HCT116 (cell line): ENCODE measurements at regions not wholly inside any gene's neighbourhood (a gene's known extent, or its start where the extent isn't known, plus 50 kb on each side); places are given as distances from the start of the nearest gene placed in this dataset.

Experiments
- ATAC-seq: fragments of 200-7000 bp; cut with Tn5 transposase; 2 replicates; pipeline ENCODE4 v1.9.1; 2020; ENCODE audit warnings: mild to moderate bottlenecking, moderate library complexity
- BruUV-seq: library from RNA; stranded (reverse); fragments of 400-500 nt; replicated peaks from 2 replicates; lab custom pipeline; 2021; lab: Mats Ljungman, UMichigan
- CTCF ChIA-PET: fragments of 300-600 bp; sonication (Branson Sonifier 250); formaldehyde crosslinking; loops from one replicate; lab custom pipeline; 2021; ENCODE audit warnings: antibody characterized with exemption; lab: Charles Lee
- POLR2A ChIA-PET: fragments of 300-600, 350-600 bp; sonication (Branson Sonifier 250); formaldehyde crosslinking; loops from one replicate; lab custom pipeline; 2021; ENCODE audit warnings: antibody characterized with exemption; lab: Charles Lee
- RAD21 ChIA-PET, 2 experiments: fragments of 300-600 bp; sonication (Branson Sonifier 250); formaldehyde crosslinking; loops; one replicate each; lab custom pipeline; 2023; ENCODE audit warnings: low total read pairs in 2 of 2; ENCODE audit not compliant: uncharacterized antibody in 2 of 2, unreplicated experiment in 2 of 2, low non-redundant PET in 1 of 2; lab: Charles Lee
- DNase-seq: peaks from one replicate; pipeline ENCODE4 v3.0.0-alpha.2; 2010; ENCODE audit warnings: low read depth, low spot score
- H2AFZ ChIP-seq: fragments of 200-600 bp; shearing (Covaris generic), sonication (generic); 2 replicates; pipeline ENCODE4 v1.6.1; 2017; ENCODE audit warnings: low read depth, mixed run types, mixed read lengths, antibody characterized with exemption, low read length; ENCODE audit not compliant: poor library complexity, severe bottlenecking
- H3K27ac ChIP-seq: 2 replicates; pipeline ENCODE4 v1.5.1; 2012; ENCODE audit warnings: low read depth, low read length
- H3K27me3 ChIP-seq: fragments of 200-600 bp; sonication (generic); 2 replicates; pipeline ENCODE4 v1.6.1; 2016; ENCODE audit warnings: mixed run types, low read length, mixed read lengths; ENCODE audit not compliant: insufficient read depth
- H3K36me3 ChIP-seq, 2 experiments: fragments of 200-500 bp in 1 of 2; fragments of 200-600 bp in 1 of 2; sonication (Bioruptor generic) in 1 of 2; sonication (generic) in 1 of 2; 2 replicates each; pipeline versions ENCODE4 v1.5.1 to v1.6.1; 2014 to 2016; ENCODE audit warnings: low read length in 2 of 2, inconsistent platforms in 1 of 2, mixed read lengths in 1 of 2, mixed run types in 1 of 2; ENCODE audit not compliant: insufficient read depth in 2 of 2, control insufficient read depth in 1 of 2
- H3K4me1 ChIP-seq, 2 experiments: fragments of 200-600 bp in 1 of 2; sonication (generic) in 1 of 2; 2 replicates each; pipeline versions ENCODE4 v1.5.1 to v1.6.1; 2012 to 2017; ENCODE audit warnings: low read length in 2 of 2, inconsistent platforms in 1 of 2, mild to moderate bottlenecking in 1 of 2, mixed read lengths in 1 of 2, mixed run types in 1 of 2, moderate library complexity in 1 of 2; ENCODE audit not compliant: insufficient read depth in 2 of 2, control insufficient read depth in 1 of 2
- H3K4me2 ChIP-seq: fragments of 200-600 bp; sonication (generic); 2 replicates; pipeline ENCODE4 v1.6.1; 2017; ENCODE audit warnings: mixed run types, low read length, mixed read lengths
- H3K4me3 ChIP-seq, 2 experiments: fragments of 200-600 bp in 1 of 2; sonication (generic) in 1 of 2; replicated peaks in 1 of 2; 2 replicates each; pipeline ENCODE4 v1.5.1; 2011 to 2016; ENCODE audit warnings: low read length in 2 of 2, control low read depth in 1 of 2, low read depth in 1 of 2, mild to moderate bottlenecking in 1 of 2, mixed read lengths in 1 of 2, mixed run types in 1 of 2
- H3K79me2 ChIP-seq: fragments of 200-600 bp; sonication (generic); 2 replicates; pipeline ENCODE4 v1.6.1; 2017; ENCODE audit warnings: mild to moderate bottlenecking, mixed run types, low read length, moderate library complexity, mixed read lengths; ENCODE audit not compliant: insufficient read depth
- H3K9ac ChIP-seq: fragments of 200-600 bp; sonication (generic); 2 replicates; pipeline ENCODE4 v1.6.1; 2016; ENCODE audit warnings: low read length, mixed read lengths
- H3K9me2 ChIP-seq: fragments of 200-600 bp; sonication (generic), shearing (Covaris generic); 2 replicates; pipeline ENCODE4 v1.6.1; 2017; ENCODE audit warnings: mixed run types, mild to moderate bottlenecking, moderate library complexity; ENCODE audit not compliant: insufficient read depth
- H3K9me3 ChIP-seq, 2 experiments: fragments of 200-500 bp in 1 of 2; fragments of 200-600 bp in 1 of 2; sonication (Bioruptor generic) in 1 of 2; sonication (generic) in 1 of 2; 2 replicates each; pipeline ENCODE4 v1.6.1; 2014 to 2017; ENCODE audit warnings: low read length in 2 of 2, mixed read lengths in 2 of 2, inconsistent platforms in 1 of 2, low read depth in 1 of 2, mild to moderate bottlenecking in 1 of 2, mixed run types in 1 of 2, moderate library complexity in 1 of 2; ENCODE audit not compliant: control insufficient read depth in 1 of 2, insufficient read depth in 1 of 2
- H4K20me1 ChIP-seq: fragments of 200-600 bp; sonication (generic), shearing (Covaris generic); 2 replicates; pipeline ENCODE4 v1.6.1; 2017; ENCODE audit warnings: mixed run types, mild to moderate bottlenecking, moderate library complexity; ENCODE audit not compliant: insufficient read depth
- CBX3 ChIP-seq: IDR thresholded peaks from 2 replicates; pipeline ENCODE4 v1.6.1; 2012; ENCODE audit warnings: low read depth
- EGR1 ChIP-seq: IDR thresholded peaks from 2 replicates; pipeline ENCODE4 v1.6.1; 2012; ENCODE audit warnings: low read depth
- ELF1 ChIP-seq: IDR thresholded peaks from 2 replicates; pipeline ENCODE4 v1.6.1; 2012; ENCODE audit warnings: low read depth, borderline replicate concordance
- EZH2 ChIP-seq: fragments of 200-600 bp; sonication (generic); IDR thresholded peaks from 2 replicates; pipeline ENCODE4 v1.6.1; 2017; ENCODE audit warnings: antibody characterized with exemption, mixed run types
- EZH2phosphoT487 ChIP-seq: fragments of 200-600 bp; IDR thresholded peaks from 2 replicates; pipeline ENCODE4 v1.6.1; 2018; ENCODE audit warnings: antibody characterized with exemption, borderline replicate concordance
- JUND ChIP-seq: IDR thresholded peaks from 2 replicates; pipeline ENCODE4 v1.6.1; 2012
- POLR2A ChIP-seq: IDR thresholded peaks from 2 replicates; pipeline ENCODE4 v1.7.0; 2011; ENCODE audit warnings: borderline replicate concordance; ENCODE audit not compliant: insufficient read depth, insufficient read length; ENCODE audit errors: extremely low read depth
- POLR2AphosphoS5 ChIP-seq: IDR thresholded peaks from 2 replicates; pipeline ENCODE4 v1.6.1; 2011; ENCODE audit warnings: mild to moderate bottlenecking, low read depth, low read length, moderate library complexity
- RAD21 ChIP-seq: IDR thresholded peaks from 2 replicates; pipeline ENCODE4 v1.6.1; 2012; ENCODE audit warnings: low read depth, mild to moderate bottlenecking
- SIN3A ChIP-seq: IDR thresholded peaks from 2 replicates; pipeline ENCODE4 v1.6.1; 2012; ENCODE audit warnings: low read depth
- SP1 ChIP-seq: IDR thresholded peaks from 2 replicates; pipeline ENCODE4 v1.6.1; 2012; ENCODE audit warnings: low read depth
- SRF ChIP-seq: IDR thresholded peaks from 2 replicates; pipeline ENCODE4 v1.6.1; 2012; ENCODE audit warnings: low read depth
- TCF7L2 ChIP-seq: IDR thresholded peaks from 2 replicates; pipeline ENCODE4 v1.7.0; 2011; ENCODE audit warnings: borderline replicate concordance, inconsistent platforms; ENCODE audit not compliant: insufficient read depth, insufficient read length; ENCODE audit errors: extremely low read depth
- YY1 ChIP-seq: IDR thresholded peaks from 2 replicates; pipeline ENCODE4 v1.6.1; 2011; ENCODE audit warnings: low read length, low read depth, moderate library complexity, mild to moderate bottlenecking; ENCODE audit not compliant: insufficient replicate concordance; ENCODE audit errors: extremely low read depth
- ZFX ChIP-seq: fragments of 450-650 bp; IDR thresholded peaks from 2 replicates; pipeline ENCODE4 v1.6.1; 2017
- ZNF274 ChIP-seq: fragments of 200-500 bp; sonication (Bioruptor generic); IDR thresholded peaks from 2 replicates; pipeline ENCODE4 v1.6.1; 2014; ENCODE audit warnings: mild to moderate bottlenecking, low read depth, low read length, inconsistent platforms
- intact Hi-C: fragments of 100-400 bp; cut with micrococcal nuclease; formaldehyde crosslinking; loops from 2 replicates; pipeline ENCODE4 v1.10.0; 2022
- TF ChIP-seq, protein P1 (sequence below), 3 experiments: fragments of 200-600 bp in 1 of 3; sonication (generic) in 1 of 3; IDR thresholded peaks in 2 of 3; conservative IDR thresholded peaks in 1 of 3; 2 replicates each; pipeline ENCODE4 v1.5.1; 2012 to 2017; ENCODE audit warnings: low read depth in 2 of 3, low read length in 2 of 3, antibody characterized with exemption in 1 of 3, borderline replicate concordance in 1 of 3, control low read depth in 1 of 3, mild to moderate bottlenecking in 1 of 3, mixed read lengths in 1 of 3, mixed run types in 1 of 3, moderate library complexity in 1 of 3; ENCODE audit not compliant: insufficient read depth in 1 of 3
- TF ChIP-seq, protein P2 (sequence below): IDR thresholded peaks from 2 replicates; pipeline ENCODE4 v1.6.1; 2011; ENCODE audit warnings: mild to moderate bottlenecking, low read length, moderate library complexity; ENCODE audit not compliant: insufficient replicate concordance; ENCODE audit errors: extremely low read depth
- TF ChIP-seq, protein P3 (sequence below): IDR thresholded peaks from 2 replicates; pipeline ENCODE4 v1.6.1; 2012; ENCODE audit warnings: low read depth

DNA sequence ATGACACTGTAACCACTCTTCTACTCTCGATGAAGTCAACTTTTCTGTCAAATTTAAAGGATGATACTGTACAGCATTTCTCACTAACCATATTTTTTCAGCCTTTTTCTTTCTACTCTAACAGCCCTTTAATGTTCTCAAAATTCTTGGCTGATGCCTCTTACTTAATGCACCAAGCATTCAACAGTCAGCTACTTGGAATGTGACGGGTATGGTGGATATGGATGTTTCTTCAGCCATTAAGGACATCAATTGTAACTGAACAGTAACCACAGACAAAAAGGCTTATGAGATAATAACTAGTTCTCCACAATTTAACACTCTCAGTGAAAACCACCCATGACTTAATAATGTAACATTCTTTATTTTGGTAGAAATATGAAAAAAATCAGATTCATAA lies 467.2 kb upstream of the ZNF337 start:
- no peak for TF ChIP-seq SP1
- TF ChIP-seq POLR2A, result no peak
- TF ChIP-seq SRF, result no peak
- TF ChIP-seq, protein P1, sequence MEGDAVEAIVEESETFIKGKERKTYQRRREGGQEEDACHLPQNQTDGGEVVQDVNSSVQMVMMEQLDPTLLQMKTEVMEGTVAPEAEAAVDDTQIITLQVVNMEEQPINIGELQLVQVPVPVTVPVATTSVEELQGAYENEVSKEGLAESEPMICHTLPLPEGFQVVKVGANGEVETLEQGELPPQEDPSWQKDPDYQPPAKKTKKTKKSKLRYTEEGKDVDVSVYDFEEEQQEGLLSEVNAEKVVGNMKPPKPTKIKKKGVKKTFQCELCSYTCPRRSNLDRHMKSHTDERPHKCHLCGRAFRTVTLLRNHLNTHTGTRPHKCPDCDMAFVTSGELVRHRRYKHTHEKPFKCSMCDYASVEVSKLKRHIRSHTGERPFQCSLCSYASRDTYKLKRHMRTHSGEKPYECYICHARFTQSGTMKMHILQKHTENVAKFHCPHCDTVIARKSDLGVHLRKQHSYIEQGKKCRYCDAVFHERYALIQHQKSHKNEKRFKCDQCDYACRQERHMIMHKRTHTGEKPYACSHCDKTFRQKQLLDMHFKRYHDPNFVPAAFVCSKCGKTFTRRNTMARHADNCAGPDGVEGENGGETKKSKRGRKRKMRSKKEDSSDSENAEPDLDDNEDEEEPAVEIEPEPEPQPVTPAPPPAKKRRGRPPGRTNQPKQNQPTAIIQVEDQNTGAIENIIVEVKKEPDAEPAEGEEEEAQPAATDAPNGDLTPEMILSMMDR (IDR thresholded peaks at IDR 0.05 in 2 of 3, conservative IDR thresholded peaks at IDR 0.05 in 1 of 3; ENCODE audit: borderline replicate concordance in 1 of 3, insufficient read depth in 1 of 3, low read depth in 2 of 3, low read length in 2 of 3), result no peak
- TF ChIP-seq POLR2AphosphoS5, result no peak
- TF ChIP-seq ZNF274, result no peak
- TF ChIP-seq YY1, result no peak
- TF ChIP-seq EZH2, result no peak
- TF ChIP-seq ELF1, result no peak
- TF ChIP-seq CBX3, result no peak
- TF ChIP-seq, protein P2, sequence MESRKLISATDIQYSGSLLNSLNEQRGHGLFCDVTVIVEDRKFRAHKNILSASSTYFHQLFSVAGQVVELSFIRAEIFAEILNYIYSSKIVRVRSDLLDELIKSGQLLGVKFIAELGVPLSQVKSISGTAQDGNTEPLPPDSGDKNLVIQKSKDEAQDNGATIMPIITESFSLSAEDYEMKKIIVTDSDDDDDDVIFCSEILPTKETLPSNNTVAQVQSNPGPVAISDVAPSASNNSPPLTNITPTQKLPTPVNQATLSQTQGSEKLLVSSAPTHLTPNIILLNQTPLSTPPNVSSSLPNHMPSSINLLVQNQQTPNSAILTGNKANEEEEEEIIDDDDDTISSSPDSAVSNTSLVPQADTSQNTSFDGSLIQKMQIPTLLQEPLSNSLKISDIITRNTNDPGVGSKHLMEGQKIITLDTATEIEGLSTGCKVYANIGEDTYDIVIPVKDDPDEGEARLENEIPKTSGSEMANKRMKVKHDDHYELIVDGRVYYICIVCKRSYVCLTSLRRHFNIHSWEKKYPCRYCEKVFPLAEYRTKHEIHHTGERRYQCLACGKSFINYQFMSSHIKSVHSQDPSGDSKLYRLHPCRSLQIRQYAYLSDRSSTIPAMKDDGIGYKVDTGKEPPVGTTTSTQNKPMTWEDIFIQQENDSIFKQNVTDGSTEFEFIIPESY, result no peak
- TF ChIP-seq, protein P3, sequence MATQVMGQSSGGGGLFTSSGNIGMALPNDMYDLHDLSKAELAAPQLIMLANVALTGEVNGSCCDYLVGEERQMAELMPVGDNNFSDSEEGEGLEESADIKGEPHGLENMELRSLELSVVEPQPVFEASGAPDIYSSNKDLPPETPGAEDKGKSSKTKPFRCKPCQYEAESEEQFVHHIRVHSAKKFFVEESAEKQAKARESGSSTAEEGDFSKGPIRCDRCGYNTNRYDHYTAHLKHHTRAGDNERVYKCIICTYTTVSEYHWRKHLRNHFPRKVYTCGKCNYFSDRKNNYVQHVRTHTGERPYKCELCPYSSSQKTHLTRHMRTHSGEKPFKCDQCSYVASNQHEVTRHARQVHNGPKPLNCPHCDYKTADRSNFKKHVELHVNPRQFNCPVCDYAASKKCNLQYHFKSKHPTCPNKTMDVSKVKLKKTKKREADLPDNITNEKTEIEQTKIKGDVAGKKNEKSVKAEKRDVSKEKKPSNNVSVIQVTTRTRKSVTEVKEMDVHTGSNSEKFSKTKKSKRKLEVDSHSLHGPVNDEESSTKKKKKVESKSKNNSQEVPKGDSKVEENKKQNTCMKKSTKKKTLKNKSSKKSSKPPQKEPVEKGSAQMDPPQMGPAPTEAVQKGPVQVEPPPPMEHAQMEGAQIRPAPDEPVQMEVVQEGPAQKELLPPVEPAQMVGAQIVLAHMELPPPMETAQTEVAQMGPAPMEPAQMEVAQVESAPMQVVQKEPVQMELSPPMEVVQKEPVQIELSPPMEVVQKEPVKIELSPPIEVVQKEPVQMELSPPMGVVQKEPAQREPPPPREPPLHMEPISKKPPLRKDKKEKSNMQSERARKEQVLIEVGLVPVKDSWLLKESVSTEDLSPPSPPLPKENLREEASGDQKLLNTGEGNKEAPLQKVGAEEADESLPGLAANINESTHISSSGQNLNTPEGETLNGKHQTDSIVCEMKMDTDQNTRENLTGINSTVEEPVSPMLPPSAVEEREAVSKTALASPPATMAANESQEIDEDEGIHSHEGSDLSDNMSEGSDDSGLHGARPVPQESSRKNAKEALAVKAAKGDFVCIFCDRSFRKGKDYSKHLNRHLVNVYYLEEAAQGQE, result no peak
- TF ChIP-seq ZFX, result no peak
- TF ChIP-seq TCF7L2, result no peak
- no peak for TF ChIP-seq JUND
- TF ChIP-seq SIN3A, result no peak
- TF ChIP-seq EZH2phosphoT487, result no peak
- TF ChIP-seq RAD21, result no peak
- TF ChIP-seq EGR1, result no peak
- Histone ChIP-seq H3K4me2 (no peak overlapping the region), H3K9me3 (no peaks in the 10 kb centered on the region), H3K27me3 (peaks cover 8% of the 10 kb centered on the region), H3K4me3 (no peak overlapping the region), H4K20me1 (no peaks in the 10 kb centered on the region), H3K79me2 (no peaks in the 10 kb centered on the region), H2AFZ (no peak overlapping the region), H3K9me2 (no peaks in the 10 kb centered on the region), H3K4me1 (no peaks in the 10 kb centered on the region), H3K27ac (no peak overlapping the region), H3K36me3 (no peaks in the 10 kb centered on the region), H3K9ac (no peak overlapping the region)
- RAD21 ChIA-PET, result no interaction called here
- ATAC-seq (no peak), DNase-seq (no peak)
- CTCF ChIA-PET, result no interaction called here
- BruUV-seq, result no TSS peak
- intact Hi-C loops, result loop anchor here (10.0 kb wide), 2 partner anchors 51 to 171 kb away; no protein-coding TSS in a partner anchor
- POLR2A ChIA-PET, result no interaction called here
